SH-SY5Y (cell line): ENCODE measurements at regions not wholly inside any gene's neighbourhood (a gene's known extent, or its start where the extent isn't known, plus 50 kb on each side); places are given as distances from the start of the nearest gene placed in this dataset.

ENCODE experiments used
- GATA2 ChIP-seq: IDR thresholded peaks from 2 replicates; pipeline ENCODE4 v1.6.1; 2011; ENCODE audit warnings: mild to moderate bottlenecking, low read depth, low read length
- GATA3 ChIP-seq: IDR thresholded peaks from 2 replicates; pipeline ENCODE4 v1.6.1; 2011; ENCODE audit warnings: low read depth, mild to moderate bottlenecking, low read length, moderate library complexity

- no peak for TF ChIP-seq GATA2
- TF ChIP-seq GATA3: no peak
These were observed 882.8 kb upstream of the SOX9 start for GRCh38 chr17:71237903-71238538.

- TF ChIP-seq GATA2: no peak
- TF ChIP-seq GATA3: no peak
These were observed 873.3 kb upstream of the SOX9 start for GRCh38 chr17:71247441-71248015.

- no peak for TF ChIP-seq GATA3
- TF ChIP-seq GATA2: no peak
These were observed 869.5 kb upstream of the SOX9 start for GRCh38 chr17:71251276-71251675.

GRCh38 chr17:71251951-71252350 is 868.9 kb upstream of the SOX9 start:
- TF ChIP-seq GATA2: no peak
- TF ChIP-seq GATA3: no peak

- TF ChIP-seq GATA3 (no peak), GATA2 (no peak)
These were observed 868.4 kb upstream of the SOX9 start for GRCh38 chr17:71252436-71252835.

GRCh38 chr17:71257096-71257495 is 863.7 kb upstream of the SOX9 start:
- TF ChIP-seq GATA2: no peak
- TF ChIP-seq GATA3: no peak

GRCh38 chr17:71260366-71260940 is 860.4 kb upstream of the SOX9 start:
- TF ChIP-seq GATA2 (no peak), GATA3 (no peak)

GRCh38 chr17:71262586-71262985 is 858.2 kb upstream of the SOX9 start:
- TF ChIP-seq GATA3 (no peak), GATA2 (no peak)

GRCh38 chr17:71267668-71268067 is 853.2 kb upstream of the SOX9 start:
- no peak for TF ChIP-seq GATA2
- no peak for TF ChIP-seq GATA3

- no peak for TF ChIP-seq GATA3
- TF ChIP-seq GATA2: no peak
These were observed 851.6 kb upstream of the SOX9 start for GRCh38 chr17:71269201-71269600.

GRCh38 chr17:71273441-71273840 is 847.4 kb upstream of the SOX9 start:
- TF ChIP-seq GATA2 (no peak), GATA3 (no peak)

GRCh38 chr17:71276079-71276478 is 844.7 kb upstream of the SOX9 start:
- no peak for TF ChIP-seq GATA2
- no peak for TF ChIP-seq GATA3

GRCh38 chr17:71283486-71283885 is 837.3 kb upstream of the SOX9 start:
- TF ChIP-seq GATA2 (no peak), GATA3 (no peak)

- no peak for TF ChIP-seq GATA3
- TF ChIP-seq GATA2: no peak
These were observed 836.6 kb upstream of the SOX9 start for GRCh38 chr17:71284032-71284755.

GRCh38 chr17:71286625-71287024 is 834.2 kb upstream of the SOX9 start:
- TF ChIP-seq GATA2 (no peak), GATA3 (no peak)
